PFSK-1 (cell line): ENCODE measurements at regions not wholly inside any gene's neighbourhood (a gene's known extent, or its start where the extent isn't known, plus 50 kb on each side); places are given as distances from the start of the nearest gene placed in this dataset.

ENCODE experiments used
- POLR2AphosphoS5 ChIP-seq: IDR thresholded peaks from 2 replicates; pipeline ENCODE4 v1.6.1; 2012; ENCODE audit warnings: low read depth, mild to moderate bottlenecking, control low read depth, low read length, moderate library complexity
- SIN3A ChIP-seq: IDR thresholded peaks from 2 replicates; pipeline ENCODE4 v1.6.1; 2012; ENCODE audit warnings: mild to moderate bottlenecking, low read length, moderate library complexity, borderline replicate concordance; ENCODE audit not compliant: insufficient read depth
- TAF1 ChIP-seq: IDR thresholded peaks from 2 replicates; pipeline ENCODE4 v1.6.1; 2012; ENCODE audit warnings: low read length, control low read depth, borderline replicate concordance; ENCODE audit not compliant: insufficient read depth
- TF ChIP-seq, protein P1 (sequence below), 2 experiments: IDR thresholded peaks; 2 replicates each; pipeline versions ENCODE4 v1.6.1 to v1.8.0; 2011 to 2012; ENCODE audit warnings: low read depth in 2 of 2, low read length in 2 of 2, control low read depth in 1 of 2, inconsistent platforms in 1 of 2, mild to moderate bottlenecking in 1 of 2, moderate library complexity in 1 of 2; ENCODE audit not compliant: insufficient read depth in 1 of 2

DNA sequence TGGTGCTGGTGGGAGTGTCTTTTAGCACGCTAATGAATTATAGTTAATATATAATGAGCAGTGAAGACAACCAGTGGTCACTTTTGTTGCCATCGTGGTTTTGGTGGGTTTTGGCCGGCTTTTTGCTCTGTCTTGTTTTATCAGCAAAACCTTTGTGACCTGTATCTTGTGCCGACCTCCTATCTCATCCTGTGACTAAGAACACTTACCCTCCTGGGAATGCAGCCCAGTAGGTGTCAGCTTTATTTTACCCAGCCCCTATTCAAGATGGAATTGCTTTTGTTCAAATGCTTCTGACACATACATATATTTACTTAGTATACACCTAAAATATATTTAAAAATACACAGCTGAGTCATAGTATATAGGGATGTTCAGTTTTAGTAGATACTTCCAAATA is 770.3 kb downstream of the PDCD6IP start:
- no peak for TF ChIP-seq SIN3A
- TF ChIP-seq POLR2AphosphoS5, result no peak
- TF ChIP-seq TAF1, result no peak
- TF ChIP-seq, protein P1, sequence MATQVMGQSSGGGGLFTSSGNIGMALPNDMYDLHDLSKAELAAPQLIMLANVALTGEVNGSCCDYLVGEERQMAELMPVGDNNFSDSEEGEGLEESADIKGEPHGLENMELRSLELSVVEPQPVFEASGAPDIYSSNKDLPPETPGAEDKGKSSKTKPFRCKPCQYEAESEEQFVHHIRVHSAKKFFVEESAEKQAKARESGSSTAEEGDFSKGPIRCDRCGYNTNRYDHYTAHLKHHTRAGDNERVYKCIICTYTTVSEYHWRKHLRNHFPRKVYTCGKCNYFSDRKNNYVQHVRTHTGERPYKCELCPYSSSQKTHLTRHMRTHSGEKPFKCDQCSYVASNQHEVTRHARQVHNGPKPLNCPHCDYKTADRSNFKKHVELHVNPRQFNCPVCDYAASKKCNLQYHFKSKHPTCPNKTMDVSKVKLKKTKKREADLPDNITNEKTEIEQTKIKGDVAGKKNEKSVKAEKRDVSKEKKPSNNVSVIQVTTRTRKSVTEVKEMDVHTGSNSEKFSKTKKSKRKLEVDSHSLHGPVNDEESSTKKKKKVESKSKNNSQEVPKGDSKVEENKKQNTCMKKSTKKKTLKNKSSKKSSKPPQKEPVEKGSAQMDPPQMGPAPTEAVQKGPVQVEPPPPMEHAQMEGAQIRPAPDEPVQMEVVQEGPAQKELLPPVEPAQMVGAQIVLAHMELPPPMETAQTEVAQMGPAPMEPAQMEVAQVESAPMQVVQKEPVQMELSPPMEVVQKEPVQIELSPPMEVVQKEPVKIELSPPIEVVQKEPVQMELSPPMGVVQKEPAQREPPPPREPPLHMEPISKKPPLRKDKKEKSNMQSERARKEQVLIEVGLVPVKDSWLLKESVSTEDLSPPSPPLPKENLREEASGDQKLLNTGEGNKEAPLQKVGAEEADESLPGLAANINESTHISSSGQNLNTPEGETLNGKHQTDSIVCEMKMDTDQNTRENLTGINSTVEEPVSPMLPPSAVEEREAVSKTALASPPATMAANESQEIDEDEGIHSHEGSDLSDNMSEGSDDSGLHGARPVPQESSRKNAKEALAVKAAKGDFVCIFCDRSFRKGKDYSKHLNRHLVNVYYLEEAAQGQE (IDR thresholded peaks at IDR 0.05; ENCODE audit: insufficient read depth in 1 of 2, low read depth in 2 of 2, low read length in 2 of 2), result no peak
